HepG2 (cell line): ENCODE measurements at regions not wholly inside any gene's neighbourhood (a gene's known extent, or its start where the extent isn't known, plus 50 kb on each side); places are given as distances from the start of the nearest gene placed in this dataset.

Experiments used
- ATAC-seq: fragments of 200-7000 bp; cut with Tn5 transposase; 3 replicates; pipeline ENCODE4 v1.9.1; 2020; ENCODE audit warnings: mild to moderate bottlenecking, moderate library complexity
- BruUV-seq: library from RNA; stranded (reverse); fragments of 400-500 nt; replicated peaks from 2 replicates; lab custom pipeline; 2021; lab: Mats Ljungman, UMichigan
- CTCF ChIA-PET: fragments of 300-600 bp; formaldehyde crosslinking; extraction: SDS; loops from one replicate; lab custom pipeline; 2021; ENCODE audit warnings: low total read pairs, inconsistent platforms, low intra/inter-chr PET ratio; lab: Yijun Ruan, JAX
- POLR2A ChIA-PET: fragments of 350-600 bp; sonication (Branson Sonifier 250); formaldehyde crosslinking; loops from one replicate; lab custom pipeline; 2020; ENCODE audit warnings: antibody characterized with exemption, inconsistent platforms; lab: Yijun Ruan, JAX
- DNase-seq: peaks from one replicate; pipeline ENCODE4 v3.0.0-alpha.2; 2015; ENCODE audit warnings: low spot score
- FAIRE-seq: peaks from 3 replicates; lab custom pipeline; 2011; peaks lifted over from hg19 to GRCh38; lab: Jason Lieb, UNC
- H2AFZ ChIP-seq: one replicate; pipeline ENCODE4 v1.6.1; 2011; ENCODE audit warnings: low read length, inconsistent platforms
- H3K27ac ChIP-seq: fragments of 300-600 bp; 3 replicates; pipeline ENCODE4 v1.8.0; 2011; ENCODE audit warnings: mixed run types, mild to moderate bottlenecking, mixed read lengths, low read length, inconsistent platforms; ENCODE audit not compliant: insufficient read depth; ENCODE audit errors: extremely low read length
- H3K27me3 ChIP-seq, 2 experiments: fragments of 200-600 bp in 1 of 2; 2 replicates in 1 of 2; 3 replicates in 1 of 2; pipeline versions ENCODE4 v1.6.0 to v1.8.0; 2011; ENCODE audit warnings: low read length in 2 of 2, mild to moderate bottlenecking in 2 of 2, moderate library complexity in 2 of 2, inconsistent platforms in 1 of 2; ENCODE audit not compliant: insufficient read depth in 2 of 2, control insufficient read depth in 1 of 2
- H3K36me3 ChIP-seq, 2 experiments: fragments of 200-600 bp in 1 of 2; replicated peaks in 1 of 2; 2 replicates in 1 of 2; 3 replicates in 1 of 2; pipeline versions ENCODE4 v1.5.1 to v1.8.0; 2011; ENCODE audit warnings: low read length in 2 of 2, inconsistent platforms in 1 of 2; ENCODE audit not compliant: insufficient read depth in 2 of 2, control insufficient read depth in 1 of 2
- H3K4me1 ChIP-seq: 2 replicates; pipeline ENCODE4 v1.5.1; 2012; ENCODE audit warnings: low read length, inconsistent platforms; ENCODE audit not compliant: insufficient read depth
- H3K4me2 ChIP-seq: 2 replicates; pipeline ENCODE4 v1.6.0; 2011; ENCODE audit warnings: low read depth, low read length, inconsistent platforms
- H3K4me3 ChIP-seq, 3 experiments: fragments of 200-600 bp in 1 of 3; sonication (generic), shearing (Covaris generic) in 1 of 3; replicated peaks in 1 of 3; 2 replicates each; pipeline ENCODE4 v1.5.1; 2011 to 2016; ENCODE audit warnings: low read length in 3 of 3, inconsistent platforms in 2 of 3, low read depth in 2 of 3, mild to moderate bottlenecking in 2 of 3, control low read depth in 1 of 3, mixed read lengths in 1 of 3; ENCODE audit not compliant: insufficient read depth in 1 of 3
- H3K79me2 ChIP-seq: one replicate; pipeline ENCODE4 v1.6.1; 2011; ENCODE audit warnings: low read length, inconsistent platforms; ENCODE audit not compliant: insufficient read depth
- H3K9ac ChIP-seq: 2 replicates; pipeline ENCODE4 v1.6.0; 2011; ENCODE audit warnings: mild to moderate bottlenecking, low read depth, low read length, inconsistent platforms; ENCODE audit not compliant: insufficient read depth
- H3K9me3 ChIP-seq: 2 replicates; pipeline ENCODE4 v1.5.1; 2012; ENCODE audit warnings: mild to moderate bottlenecking, low read length
- H4K20me1 ChIP-seq: 2 replicates; pipeline ENCODE4 v1.6.0; 2011; ENCODE audit warnings: inconsistent platforms, mild to moderate bottlenecking, low read length, moderate library complexity; ENCODE audit not compliant: insufficient read depth
- ESRRA ChIP-seq: sonication (generic); formaldehyde crosslinking; IDR thresholded peaks from 2 replicates; pipeline ENCODE4 v1.5.1; 2020; ENCODE audit warnings: mild to moderate bottlenecking, low read depth, missing genetic modification reagents
- FOSL1 ChIP-seq: sonication (generic); formaldehyde crosslinking; IDR thresholded peaks from 2 replicates; pipeline ENCODE4 v1.9.0; 2021; ENCODE audit warnings: missing genetic modification reagents, borderline replicate concordance
- MAFK ChIP-seq, 2 experiments: IDR thresholded peaks in 1 of 2; conservative IDR thresholded peaks in 1 of 2; 2 replicates each; pipeline ENCODE4 v1.6.1; 2011; ENCODE audit warnings: improper control_type of control experiment in 2 of 2, low read length in 2 of 2
- SOX5 ChIP-seq: IDR thresholded peaks from 2 replicates; pipeline ENCODE4 v1.6.1; 2016; ENCODE audit warnings: borderline replicate concordance
- TRIM24 ChIP-seq: sonication (generic); formaldehyde crosslinking; IDR thresholded peaks from 2 replicates; pipeline ENCODE4 v1.8.0; 2022; ENCODE audit warnings: mild to moderate bottlenecking, missing genetic modification reagents
- ZBTB7B ChIP-seq: sonication (generic); formaldehyde crosslinking; IDR thresholded peaks from 2 replicates; pipeline ENCODE4 v1.4.0; 2020; ENCODE audit warnings: missing genetic modification reagents
- ZKSCAN8 ChIP-seq: IDR thresholded peaks from 2 replicates; pipeline ENCODE4 v1.6.1; 2016; ENCODE audit warnings: borderline replicate concordance, missing genetic modification reagents, missing compliant biosample characterization
- ZNF160 ChIP-seq: sonication (generic); formaldehyde crosslinking; IDR thresholded peaks from 2 replicates; pipeline ENCODE4 v1.8.0; 2022; ENCODE audit warnings: mild to moderate bottlenecking, inconsistent platforms, missing genetic modification reagents
- ZNF446 ChIP-seq: sonication (generic); formaldehyde crosslinking; IDR thresholded peaks from 2 replicates; pipeline ENCODE4 v1.5.0; 2020; ENCODE audit warnings: mild to moderate bottlenecking, missing genetic modification reagents
- ZNF468 ChIP-seq: sonication (generic); formaldehyde crosslinking; IDR thresholded peaks from 2 replicates; pipeline ENCODE4 v1.8.0; 2022; ENCODE audit warnings: mild to moderate bottlenecking, moderate library complexity, missing genetic modification reagents
- ZNF510 ChIP-seq: sonication (generic); formaldehyde crosslinking; IDR thresholded peaks from 2 replicates; pipeline ENCODE4 v1.4.0; 2020; ENCODE audit warnings: low read depth, mild to moderate bottlenecking, missing genetic modification reagents
- ZNF766 ChIP-seq: sonication (generic); formaldehyde crosslinking; IDR thresholded peaks from 2 replicates; pipeline ENCODE4 v1.5.0; 2020; ENCODE audit warnings: missing genetic modification reagents, borderline replicate concordance
- ZNF800 ChIP-seq: sonication (generic); formaldehyde crosslinking; IDR thresholded peaks from 2 replicates; pipeline ENCODE4 v1.4.0; 2020; ENCODE audit warnings: missing genetic modification reagents
- WGBS: methylation state at CpG from one replicate; pipeline ENCODE4 v1.1.6; 2017; ENCODE audit warnings: low lambda C conversion rate; 5-methylcytosine and 5-hydroxymethylcytosine counted together
- in situ Hi-C: cut with HindIII; loops from 2 replicates; pipeline ENCODE4 v1.10.0; 2017; ENCODE audit warnings: low pct_unique_long_range_greater_than_20kb; ENCODE audit not compliant: extremely low pct_ligation_motif_present
- intact Hi-C: fragments of 100-400 bp; cut with micrococcal nuclease; formaldehyde crosslinking; loops from one replicate; pipeline ENCODE4 v1.10.0; 2022; ENCODE audit not compliant: unreplicated experiment
- TF ChIP-seq, protein P1 (sequence below): sonication (generic); formaldehyde crosslinking; conservative IDR thresholded peaks from 2 replicates; pipeline ENCODE4 v1.4.0; 2020; ENCODE audit warnings: missing genetic modification reagents

GRCh38 chr4:24169956-24170355 lies 280.1 kb upstream of the PPARGC1A start (continued):
- TF ChIP-seq ZKSCAN8 (CRISPR knock-in tag), result no peak
- no peak for TF ChIP-seq ZNF160 (CRISPR knock-in tag)

DNA sequence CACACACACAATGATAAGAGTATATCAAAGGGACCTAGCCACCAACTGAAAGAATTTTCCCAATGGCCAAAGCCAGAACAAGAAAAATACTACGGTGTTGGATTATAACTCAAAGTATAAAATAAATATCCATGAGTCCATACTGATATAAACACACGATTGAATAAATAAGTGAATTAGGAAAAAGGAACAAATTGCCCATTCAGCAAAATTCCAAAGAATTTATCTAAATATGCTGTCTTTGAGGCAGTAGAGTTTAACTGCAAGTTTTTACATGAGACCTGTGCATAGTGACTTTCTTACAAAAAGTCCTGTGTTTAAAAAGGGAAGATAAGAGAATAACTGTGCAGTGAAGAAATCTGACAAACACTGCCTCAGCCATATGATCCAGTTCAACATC lies 278.8 kb upstream of the PPARGC1A start:
- DNase-seq, result no peak
- H3K27ac ChIP-seq, result no peak overlapping the region
- CTCF ChIA-PET, result no interaction called here
- TF ChIP-seq ZNF468 (no peak), ZNF510 (CRISPR knock-in tag) (no peak), ZNF766 (CRISPR knock-in tag) (no peak), ZBTB7B (no peak), ZNF446 (CRISPR knock-in tag) (no peak), MAFK (conservative IDR thresholded peaks at IDR 0.05 in 1 of 2, IDR thresholded peaks at IDR 0.05 in 1 of 2; ENCODE audit: low read length in 2 of 2) (peak; percentile 91 to 96), SOX5 (CRISPR knock-in tag) (no peak), FOSL1 (CRISPR knock-in tag) (no peak), ESRRA (CRISPR knock-in tag) (no peak), ZNF800 (CRISPR knock-in tag) (no peak), TRIM24 (no peak)
- TF ChIP-seq, protein P1, sequence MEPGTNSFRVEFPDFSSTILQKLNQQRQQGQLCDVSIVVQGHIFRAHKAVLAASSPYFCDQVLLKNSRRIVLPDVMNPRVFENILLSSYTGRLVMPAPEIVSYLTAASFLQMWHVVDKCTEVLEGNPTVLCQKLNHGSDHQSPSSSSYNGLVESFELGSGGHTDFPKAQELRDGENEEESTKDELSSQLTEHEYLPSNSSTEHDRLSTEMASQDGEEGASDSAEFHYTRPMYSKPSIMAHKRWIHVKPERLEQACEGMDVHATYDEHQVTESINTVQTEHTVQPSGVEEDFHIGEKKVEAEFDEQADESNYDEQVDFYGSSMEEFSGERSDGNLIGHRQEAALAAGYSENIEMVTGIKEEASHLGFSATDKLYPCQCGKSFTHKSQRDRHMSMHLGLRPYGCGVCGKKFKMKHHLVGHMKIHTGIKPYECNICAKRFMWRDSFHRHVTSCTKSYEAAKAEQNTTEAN (CRISPR knock-in tag), result no peak

More for the DNA sequence above, 278.8 kb upstream of the PPARGC1A start:
- WGBS, result 29% methylated on average over 2 of the region's 2 CpGs
- no TSS peak for BruUV-seq
- Histone ChIP-seq H3K79me2 (no peaks in the 10 kb centered on the region), H3K9ac (no peak overlapping the region), H3K4me3 (no peak overlapping the region), H4K20me1 (no peaks in the 10 kb centered on the region), H3K36me3 (no peaks in the 10 kb centered on the region), H3K4me2 (no peak overlapping the region), H3K27me3 (no peaks in the 10 kb centered on the region), H3K4me1 (no peaks in the 10 kb centered on the region), H3K9me3 (no peaks in the 10 kb centered on the region), H2AFZ (no peak overlapping the region)
- ATAC-seq (no peak), FAIRE-seq (no peak)
- POLR2A ChIA-PET, result no interaction called here
- intact Hi-C loops (no loop called here), in situ Hi-C loops (no loop called here)
